ENCODE measurements at regions not wholly inside any gene's neighbourhood (a gene's known extent, or its start where the extent isn't known, plus 50 kb on each side); places are given as distances from the start of the nearest gene placed in this dataset.
"Not testable (repeated sequence)": the region's sequence is repeated elsewhere in the genome, so short reads cannot be mapped to it uniquely, and the experiment has no call there.

DNA sequence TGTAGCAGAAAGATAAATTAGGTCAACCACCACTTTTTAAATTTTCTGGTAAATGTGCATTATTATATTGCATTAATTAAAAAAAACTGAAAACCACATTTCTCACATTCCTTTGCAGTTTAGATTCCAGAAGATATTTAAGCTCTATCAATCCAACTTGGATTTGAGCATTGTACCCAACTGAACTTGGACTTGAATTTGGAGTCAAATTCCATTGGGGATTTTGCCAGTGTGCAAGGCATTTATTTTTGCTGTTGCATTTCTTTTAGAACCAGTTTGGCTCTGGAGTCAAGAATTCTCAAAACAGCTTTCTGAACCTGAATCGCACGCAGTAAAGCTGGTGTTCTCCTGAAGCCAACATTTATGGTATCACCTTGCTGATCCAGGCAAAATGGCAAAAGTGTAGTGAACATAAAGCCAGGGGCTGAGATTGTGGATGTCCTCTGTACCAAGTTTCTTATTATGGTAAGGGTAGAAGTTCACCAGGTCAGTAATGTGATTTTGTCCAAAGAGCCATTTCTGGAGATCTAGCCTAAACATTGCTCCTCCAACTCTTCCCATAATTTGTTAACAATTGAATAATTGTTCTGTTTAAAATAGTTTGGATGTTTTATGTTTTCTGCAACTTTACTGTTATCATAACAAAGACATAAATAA is 890.9 kb downstream of the LRRIQ3 start:
- H3K4me2 ChIP-seq, result no peak overlapping the region
- 0 out of 2 replicates have a peak, but pooled peaks cover 4% of the 10 kb centered on the region for H3K9me3 ChIP-seq (ENCODE audit: insufficient read depth, low read depth)
- DNase-seq, result no peak
- no peak overlapping the region for H3K4me3 ChIP-seq
- no peaks in the 10 kb centered on the region for H3K36me3 ChIP-seq (ENCODE audit: low read depth)
- H4K20me1 ChIP-seq (ENCODE audit: insufficient read depth), result no peaks in the 10 kb centered on the region
- no peak for TF ChIP-seq EZH2 (IDR thresholded peaks at IDR 0.05; ENCODE audit: low read depth)
- TF ChIP-seq, protein P1, sequence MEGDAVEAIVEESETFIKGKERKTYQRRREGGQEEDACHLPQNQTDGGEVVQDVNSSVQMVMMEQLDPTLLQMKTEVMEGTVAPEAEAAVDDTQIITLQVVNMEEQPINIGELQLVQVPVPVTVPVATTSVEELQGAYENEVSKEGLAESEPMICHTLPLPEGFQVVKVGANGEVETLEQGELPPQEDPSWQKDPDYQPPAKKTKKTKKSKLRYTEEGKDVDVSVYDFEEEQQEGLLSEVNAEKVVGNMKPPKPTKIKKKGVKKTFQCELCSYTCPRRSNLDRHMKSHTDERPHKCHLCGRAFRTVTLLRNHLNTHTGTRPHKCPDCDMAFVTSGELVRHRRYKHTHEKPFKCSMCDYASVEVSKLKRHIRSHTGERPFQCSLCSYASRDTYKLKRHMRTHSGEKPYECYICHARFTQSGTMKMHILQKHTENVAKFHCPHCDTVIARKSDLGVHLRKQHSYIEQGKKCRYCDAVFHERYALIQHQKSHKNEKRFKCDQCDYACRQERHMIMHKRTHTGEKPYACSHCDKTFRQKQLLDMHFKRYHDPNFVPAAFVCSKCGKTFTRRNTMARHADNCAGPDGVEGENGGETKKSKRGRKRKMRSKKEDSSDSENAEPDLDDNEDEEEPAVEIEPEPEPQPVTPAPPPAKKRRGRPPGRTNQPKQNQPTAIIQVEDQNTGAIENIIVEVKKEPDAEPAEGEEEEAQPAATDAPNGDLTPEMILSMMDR (conservative IDR thresholded peaks at IDR 0.05), result no peak
- CTCF ChIA-PET, result no interaction called here
- POLR2A ChIA-PET (ENCODE audit: unreplicated experiment), result no interaction called here
- no TSS peak for BruUV-seq (replicated peaks)
- no peak overlapping the region for H3K27ac ChIP-seq
- intact Hi-C loops (cut with micrococcal nuclease; ENCODE audit: unreplicated experiment), result no loop called here
- H3F3A ChIP-seq (ENCODE audit: insufficient read depth, low read depth), result no peaks in the 10 kb centered on the region
- no peaks in the 10 kb centered on the region for H3K27me3 ChIP-seq (ENCODE audit: insufficient read depth, low read depth)
- no peaks in the 10 kb centered on the region for H3K79me2 ChIP-seq (ENCODE audit: low read depth)
- no peaks in the 10 kb centered on the region; the same call in 1 of the 2 replicates for H3K9me2 ChIP-seq (ENCODE audit: insufficient read depth)
- H2AFZ ChIP-seq, result no peak overlapping the region
- no peaks in the 10 kb centered on the region for H3K4me1 ChIP-seq (replicated peaks; ENCODE audit: insufficient read depth)

GRCh38 chr1:73273886-73274285 is 924.1 kb downstream of the LRRIQ3 start:
- TF ChIP-seq, protein P1 (conservative IDR thresholded peaks at IDR 0.05), result no peak
- no peak for TF ChIP-seq EZH2 (IDR thresholded peaks at IDR 0.05; ENCODE audit: low read depth)
- CTCF ChIA-PET, result no interaction called here

DNA sequence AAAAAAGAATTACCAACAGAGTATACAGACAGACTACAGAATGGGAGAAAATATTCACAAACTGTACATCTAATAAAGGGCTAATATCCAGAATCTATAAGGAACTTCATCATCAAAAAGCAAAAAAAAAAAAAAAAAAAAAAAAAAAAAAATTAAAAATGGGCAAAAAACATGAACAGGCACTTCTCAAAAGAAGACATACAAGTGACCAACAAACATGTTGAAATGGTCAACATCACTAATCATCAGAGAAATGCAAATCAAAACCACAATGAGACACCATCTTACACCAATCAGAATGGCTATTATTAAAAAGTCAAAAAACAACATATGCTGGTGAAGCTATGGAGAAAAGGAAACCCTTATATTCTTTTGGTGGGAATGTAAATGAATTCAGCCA is 952.8 kb downstream of the LRRIQ3 start:
- H4K20me1 ChIP-seq (ENCODE audit: insufficient read depth); DNase-seq; intact Hi-C loops (cut with micrococcal nuclease; ENCODE audit: unreplicated experiment); H3F3A ChIP-seq (ENCODE audit: insufficient read depth, low read depth); H3K4me1 ChIP-seq (replicated peaks; ENCODE audit: insufficient read depth); H3K9me2 ChIP-seq (ENCODE audit: insufficient read depth); H3K36me3 ChIP-seq (ENCODE audit: low read depth); H2AFZ ChIP-seq; H3K27ac ChIP-seq; CTCF ChIA-PET; H3K27me3 ChIP-seq (ENCODE audit: insufficient read depth, low read depth); H3K79me2 ChIP-seq (ENCODE audit: low read depth); H3K4me3 ChIP-seq; POLR2A ChIA-PET (ENCODE audit: unreplicated experiment); H3K9me3 ChIP-seq (ENCODE audit: insufficient read depth, low read depth); H3K4me2 ChIP-seq; BruUV-seq (replicated peaks): not testable (repeated sequence)

More at GRCh38 chr1:73273886-73274285, 924.1 kb downstream of the LRRIQ3 start:
- DNase-seq, result no peak
- Histone ChIP-seq H3F3A (ENCODE audit: insufficient read depth, low read depth) (no peaks in the 10 kb centered on the region), H3K4me1 (replicated peaks; ENCODE audit: insufficient read depth) (no peaks in the 10 kb centered on the region), H3K79me2 (ENCODE audit: low read depth) (no peaks in the 10 kb centered on the region), H2AFZ (no peak overlapping the region), H3K9me3 (ENCODE audit: insufficient read depth, low read depth) (no peaks in the 10 kb centered on the region; the same call in 1 of the 2 replicates), H4K20me1 (ENCODE audit: insufficient read depth) (no peaks in the 10 kb centered on the region), H3K9me2 (ENCODE audit: insufficient read depth) (no peaks in the 10 kb centered on the region), H3K4me3 (no peak overlapping the region), H3K27ac (no peak overlapping the region), H3K36me3 (ENCODE audit: low read depth) (no peaks in the 10 kb centered on the region), H3K4me2 (no peak overlapping the region), H3K27me3 (ENCODE audit: insufficient read depth, low read depth) (no peaks in the 10 kb centered on the region)
- no TSS peak for BruUV-seq (replicated peaks)
- intact Hi-C loops (cut with micrococcal nuclease; ENCODE audit: unreplicated experiment), result no loop called here
- POLR2A ChIA-PET (ENCODE audit: unreplicated experiment), result no interaction called here

DNA sequence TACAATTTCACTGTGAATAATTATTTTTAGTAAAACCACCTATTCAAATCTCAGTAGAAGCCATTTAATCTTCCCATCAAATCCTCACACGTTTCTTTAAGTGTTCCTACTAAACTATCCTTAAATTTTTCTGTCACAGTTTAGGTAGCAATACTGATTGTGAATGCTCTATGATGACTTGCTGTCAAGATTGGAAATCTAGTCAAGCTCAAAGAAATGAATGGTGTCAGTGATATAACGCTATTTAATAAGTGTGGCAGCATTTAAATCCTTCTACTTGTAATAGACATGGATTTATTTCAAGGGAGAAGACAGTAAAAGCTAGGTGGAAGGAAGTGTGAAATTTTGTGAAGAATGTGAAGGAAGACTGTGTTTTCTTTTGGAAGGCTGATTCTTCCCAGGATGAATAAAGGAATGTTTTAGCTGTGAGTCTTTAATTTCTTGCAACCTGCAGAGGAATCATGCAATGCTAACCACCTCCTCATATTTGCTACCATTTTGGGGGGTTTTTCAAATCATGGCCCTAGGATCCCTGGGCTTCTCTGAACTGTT is 936.7 kb upstream of the NEGR1 start:
- Histone ChIP-seq H3K4me3 (no peak overlapping the region), H4K20me1 (ENCODE audit: insufficient read depth) (no peaks in the 10 kb centered on the region), H3F3A (ENCODE audit: insufficient read depth, low read depth) (no peaks in the 10 kb centered on the region), H3K9me2 (ENCODE audit: insufficient read depth) (no peaks in the 10 kb centered on the region), H3K9me3 (ENCODE audit: insufficient read depth, low read depth) (no peaks in the 10 kb centered on the region), H2AFZ (no peak overlapping the region), H3K36me3 (ENCODE audit: low read depth) (no peaks in the 10 kb centered on the region), H3K4me1 (replicated peaks; ENCODE audit: insufficient read depth) (no peaks in the 10 kb centered on the region), H3K27me3 (ENCODE audit: insufficient read depth, low read depth) (no peaks in the 10 kb centered on the region), H3K4me2 (no peak overlapping the region), H3K79me2 (ENCODE audit: low read depth) (no peaks in the 10 kb centered on the region), H3K27ac (no peak overlapping the region)
- CTCF ChIA-PET, result no interaction called here
- no peak for DNase-seq
- POLR2A ChIA-PET (ENCODE audit: unreplicated experiment), result no interaction called here
- no TSS peak for BruUV-seq (replicated peaks)
- intact Hi-C loops (cut with micrococcal nuclease; ENCODE audit: unreplicated experiment), result no loop called here
- TF ChIP-seq, protein P1 (conservative IDR thresholded peaks at IDR 0.05), result no peak
- TF ChIP-seq EZH2 (IDR thresholded peaks at IDR 0.05; ENCODE audit: low read depth), result no peak

Data from PC-9 (cell line).